IMR-90 (cell line): ENCODE measurements at regions not wholly inside any gene's neighbourhood (a gene's known extent, or its start where the extent isn't known, plus 50 kb on each side); places are given as distances from the start of the nearest gene placed in this dataset.

Experiments used
- ATAC-seq: fragments of 200-7000 bp; cut with Tn5 transposase; 2 replicates; pipeline ENCODE4 v1.9.1; 2020; ENCODE audit warnings: low read depth, mild to moderate bottlenecking, moderate library complexity
- BruUV-seq: library from RNA; stranded (reverse); fragments of 400-500 nt; replicated peaks from 2 replicates; lab custom pipeline; 2021; lab: Mats Ljungman, UMichigan
- CTCF ChIA-PET: fragments of 300-600 bp; formaldehyde crosslinking; extraction: SDS; loops from one replicate; lab custom pipeline; 2021; ENCODE audit warnings: antibody characterized with exemption; lab: Yijun Ruan, JAX
- POLR2A ChIA-PET: fragments of 300-600 bp; sonication (Branson Sonifier 250); formaldehyde crosslinking; loops from one replicate; lab custom pipeline; 2022; ENCODE audit warnings: antibody characterized with exemption; ENCODE audit not compliant: unreplicated experiment; lab: Charles Lee
- DNase-seq: peaks from one replicate; pipeline ENCODE4 v3.0.0; 2013
- H2AFZ ChIP-seq: replicated peaks from 2 replicates; pipeline ENCODE3; 2013; ENCODE audit warnings: low read length, mild to moderate bottlenecking; ENCODE audit not compliant: poor library complexity
- H2AK5ac ChIP-seq: 2 replicates; pipeline ENCODE4 v1.6.1; 2013; ENCODE audit warnings: low read depth, low read length, inconsistent platforms
- H2AK9ac ChIP-seq: replicated peaks from 2 replicates; pipeline ENCODE3; 2013; ENCODE audit warnings: mild to moderate bottlenecking, low read depth, low read length, moderate library complexity; ENCODE audit not compliant: poor library complexity
- H2BK120ac ChIP-seq: 2 replicates; pipeline ENCODE4 v1.6.1; 2013; ENCODE audit warnings: low read depth, low read length, inconsistent platforms
- H2BK15ac ChIP-seq: 3 replicates; pipeline ENCODE4 v1.6.1; 2013; ENCODE audit warnings: low read depth, low read length, inconsistent platforms
- H2BK20ac ChIP-seq: 2 replicates; pipeline ENCODE4 v1.6.1; 2013; ENCODE audit warnings: low read depth, mild to moderate bottlenecking, inconsistent platforms, low read length, moderate library complexity
- H2BK5ac ChIP-seq: 2 replicates; pipeline ENCODE4 v1.6.1; 2013; ENCODE audit warnings: mild to moderate bottlenecking, low read depth, low read length, inconsistent platforms; ENCODE audit not compliant: poor library complexity, severe bottlenecking
- H3K14ac ChIP-seq: replicated peaks from 2 replicates; pipeline ENCODE4 v1.6.1; 2013; ENCODE audit warnings: low read depth, low read length, inconsistent platforms
- H3K18ac ChIP-seq: 2 replicates; pipeline ENCODE4 v1.6.1; 2013; ENCODE audit warnings: low read depth, low read length, control low read depth
- H3K23ac ChIP-seq: 2 replicates; pipeline ENCODE4 v1.6.1; 2013; ENCODE audit warnings: low read depth, low read length, inconsistent platforms
- H3K27ac ChIP-seq: 2 replicates; pipeline ENCODE4 v1.5.1; 2013; ENCODE audit warnings: mild to moderate bottlenecking, control low read depth, low read length; ENCODE audit not compliant: insufficient read depth
- H3K27me3 ChIP-seq: 2 replicates; pipeline ENCODE4 v1.6.1; 2013; ENCODE audit warnings: low read length; ENCODE audit not compliant: control insufficient read depth, insufficient read depth
- H3K36me3 ChIP-seq: 2 replicates; pipeline ENCODE4 v1.6.1; 2013; ENCODE audit warnings: low read length, mixed read lengths; ENCODE audit not compliant: control insufficient read depth, insufficient read depth
- H3K4ac ChIP-seq: 2 replicates; pipeline ENCODE4 v1.6.1; 2013; ENCODE audit warnings: low read depth, low read length, inconsistent platforms
- H3K4me1 ChIP-seq: 2 replicates; pipeline ENCODE4 v1.6.1; 2013; ENCODE audit warnings: low read length, mixed read lengths; ENCODE audit not compliant: control insufficient read depth, insufficient read depth
- H3K4me2 ChIP-seq: 2 replicates; pipeline ENCODE4 v1.6.1; 2013; ENCODE audit warnings: low read depth, mild to moderate bottlenecking, control low read depth, low read length, moderate library complexity
- H3K4me3 ChIP-seq: 2 replicates; pipeline ENCODE4 v1.5.1; 2013; ENCODE audit warnings: low read depth, mild to moderate bottlenecking, control low read depth, low read length, moderate library complexity; ENCODE audit not compliant: insufficient read depth
- H3K56ac ChIP-seq: 2 replicates; pipeline ENCODE4 v1.6.1; 2013; ENCODE audit warnings: low read length, inconsistent platforms; ENCODE audit not compliant: insufficient read depth; ENCODE audit errors: extremely low read depth
- H3K79me1 ChIP-seq, 2 experiments: 2 replicates each; pipeline ENCODE4 v1.6.1; 2013; ENCODE audit warnings: low read length in 2 of 2, inconsistent platforms in 1 of 2, low read depth in 1 of 2
- H3K9ac ChIP-seq: 2 replicates; pipeline ENCODE4 v1.6.1; 2013; ENCODE audit warnings: low read depth, low read length, control low read depth
- H3K9me1 ChIP-seq: 2 replicates; pipeline ENCODE4 v1.6.1; 2013; ENCODE audit warnings: low read length, inconsistent platforms; ENCODE audit not compliant: insufficient read depth
- H3K9me3 ChIP-seq: 2 replicates; pipeline ENCODE4 v1.6.1; 2013; ENCODE audit warnings: low read length; ENCODE audit not compliant: control insufficient read depth, insufficient read depth
- H4K20me1 ChIP-seq: 2 replicates; pipeline ENCODE4 v1.6.1; 2013; ENCODE audit warnings: low read length, inconsistent platforms; ENCODE audit not compliant: insufficient read depth
- H4K5ac ChIP-seq: 2 replicates; pipeline ENCODE4 v1.6.1; 2013; ENCODE audit warnings: mild to moderate bottlenecking, low read depth, low read length, control low read depth
- H4K8ac ChIP-seq, 2 experiments: 2 replicates each; pipeline ENCODE4 v1.6.1; 2013; ENCODE audit warnings: low read depth in 2 of 2, low read length in 2 of 2, control low read depth in 1 of 2, inconsistent platforms in 1 of 2
- H4K91ac ChIP-seq: 2 replicates; pipeline ENCODE4 v1.6.1; 2013; ENCODE audit warnings: low read depth, low read length, inconsistent platforms; ENCODE audit not compliant: insufficient read depth
- BHLHE40 ChIP-seq: fragments of 150-350 bp; IDR thresholded peaks from 2 replicates; pipeline ENCODE4 v1.6.1; 2016; ENCODE audit warnings: mild to moderate bottlenecking, low read depth, low read length
- CEBPB ChIP-seq: IDR thresholded peaks from 2 replicates; pipeline ENCODE4 v1.6.1; 2012; ENCODE audit warnings: low read depth, low read length, improper control_type of control experiment
- CTCF ChIP-seq: conservative IDR thresholded peaks from 2 replicates; pipeline ENCODE4 v1.5.1; 2012; ENCODE audit warnings: mild to moderate bottlenecking, low read depth, low read length, improper control_type of control experiment
- ELK1 ChIP-seq: fragments of 150-350 bp; IDR thresholded peaks from 2 replicates; pipeline ENCODE4 v1.6.1; 2016; ENCODE audit warnings: low read depth, mild to moderate bottlenecking, low read length, moderate library complexity, borderline replicate concordance
- FOS ChIP-seq: fragments of 150-350 bp; IDR thresholded peaks from 2 replicates; pipeline ENCODE4 v1.6.1; 2016; ENCODE audit warnings: low read depth, low read length
- MAZ ChIP-seq: IDR thresholded peaks from 2 replicates; pipeline ENCODE4 v1.6.1; 2012; ENCODE audit warnings: low read depth, mild to moderate bottlenecking, low read length, improper control_type of control experiment, moderate library complexity, borderline replicate concordance
- MXI1 ChIP-seq: IDR thresholded peaks from 2 replicates; pipeline ENCODE4 v1.6.1; 2012; ENCODE audit warnings: low read depth, mild to moderate bottlenecking, low read length, moderate library complexity, borderline replicate concordance
- NFE2L2 ChIP-seq: fragments of 150-350 bp; IDR thresholded peaks from 2 replicates; pipeline ENCODE4 v1.6.1; 2016; ENCODE audit warnings: low read depth, mild to moderate bottlenecking, low read length
- POLR2A ChIP-seq: IDR thresholded peaks from 2 replicates; pipeline ENCODE4 v1.6.1; 2012; ENCODE audit warnings: mild to moderate bottlenecking, low read depth, low read length
- RAD21 ChIP-seq: IDR thresholded peaks from 2 replicates; pipeline ENCODE4 v1.6.1; 2012; ENCODE audit warnings: low read length, improper control_type of control experiment
- RCOR1 ChIP-seq: IDR thresholded peaks from 2 replicates; pipeline ENCODE4 v1.6.1; 2012; ENCODE audit warnings: mild to moderate bottlenecking, low read length, improper control_type of control experiment; ENCODE audit not compliant: insufficient replicate concordance
- RFX5 ChIP-seq: IDR thresholded peaks from 2 replicates; pipeline ENCODE4 v1.8.0; 2012; ENCODE audit warnings: low read depth, mild to moderate bottlenecking, low read length, moderate library complexity
- WGBS, 2 experiments: methylation state at CpG; one replicate each; pipeline versions ENCODE4 v1.1.5 to v1.1.7; 2013; ENCODE audit warnings: missing lambda C conversion rate in 2 of 2; ENCODE audit not compliant: insufficient read length in 1 of 2; ENCODE audit errors: extremely low coverage in 2 of 2; 5-methylcytosine and 5-hydroxymethylcytosine counted together
- dilution Hi-C: fragments of 300-500 bp; cut with HindIII; formaldehyde crosslinking; loops from one replicate; pipeline ENCODE4 v1.14.3; 2018; ENCODE audit warnings: low sequenced_read_pairs; ENCODE audit not compliant: unreplicated experiment
- in situ Hi-C: fragments of 300-500 bp; cut with MboI; formaldehyde crosslinking; loops from 3 replicates; pipeline ENCODE4 v1.14.3; 2019; ENCODE audit warnings: low sequenced_read_pairs, inconsistent platforms, mixed read lengths
- intact Hi-C: fragments of 100-400 bp; cut with micrococcal nuclease; formaldehyde crosslinking; loops from 2 replicates; pipeline ENCODE4 v1.10.0; 2022

GRCh38 chr2:196284144-196284844, 112.9 kb upstream of the STK17B start:
- H3K14ac ChIP-seq, result peak overlapping the region; percentile 60
- no TSS peak for BruUV-seq
- DNase-seq, result no peak
- TF ChIP-seq BHLHE40 (no peak), MAZ (no peak), FOS (no peak), CTCF (no peak), ELK1 (no peak), MXI1 (no peak), RCOR1 (no peak), RFX5 (no peak), POLR2A (no peak), CEBPB (no peak), NFE2L2 (no peak), RAD21 (no peak)
- no peak overlapping the region for H2BK20ac ChIP-seq
- ChIA-PET CTCF (no interaction called here), POLR2A (interaction anchor here (0.6 kb wide), 1 partner anchor 141 kb away, joined by 3 read pairs; no protein-coding TSS in a partner anchor)
- H3K27ac ChIP-seq, result no peak overlapping the region
- H3K23ac ChIP-seq, result no peak overlapping the region
- 0 out of 2 replicates have a peak overlapping the region, but pooled peaks have one; percentile 22 for H4K5ac ChIP-seq
- WGBS, 2 experiments, result no CpG with 5 or more reads among the region's 3 CpGs
- H2AK9ac ChIP-seq, result no peak overlapping the region
- H2AK5ac ChIP-seq, result peak overlapping the region; percentile 79; the same call in 1 of the 2 replicates
- peak overlapping the region; percentile 68 for H3K4me2 ChIP-seq
- no peak overlapping the region for H3K4me3 ChIP-seq
- H2AFZ ChIP-seq, result no peak overlapping the region
- H4K91ac ChIP-seq, result peak overlapping the region; percentile 35; the same call in 1 of the 2 replicates
- peak; percentile 27 for ATAC-seq
- no peaks in the 10 kb centered on the region for H4K20me1 ChIP-seq
- H3K9me3 ChIP-seq, result no peaks in the 10 kb centered on the region
- intact Hi-C loops (no loop called here), in situ Hi-C loops (no loop called here), dilution Hi-C loops (no loop called here)
- H3K4ac ChIP-seq, result peak overlapping the region; percentile 34; the same call in 1 of the 2 replicates
- 0 out of 2 replicates have a peak, but pooled peaks cover 4% of the 10 kb centered on the region for H3K9me1 ChIP-seq
- peaks cover 4% of the 10 kb centered on the region for H3K4me1 ChIP-seq
- 0 out of 3 replicates have a peak overlapping the region, but pooled peaks have one; percentile 7 for H2BK15ac ChIP-seq
- H3K18ac ChIP-seq, result peak overlapping the region; percentile 33; the same call in 1 of the 2 replicates
- H3K9ac ChIP-seq, result no peak overlapping the region
- no peaks in the 10 kb centered on the region for H3K36me3 ChIP-seq
- H2BK120ac ChIP-seq, result peak overlapping the region; percentile 30; the same call in 1 of the 2 replicates
- H4K8ac ChIP-seq, result peak overlapping the region in 1 of 2 experiments; percentile 27; a peak in 1 of 4 replicates
- no peaks in the 10 kb centered on the region for H3K79me1 ChIP-seq
- H2BK5ac ChIP-seq, result peak overlapping the region; percentile 42
- no peaks in the 10 kb centered on the region for H3K27me3 ChIP-seq
- no peak overlapping the region for H3K56ac ChIP-seq
